Caco-2 (cell line): ENCODE measurements at regions not wholly inside any gene's neighbourhood (a gene's known extent, or its start where the extent isn't known, plus 50 kb on each side); places are given as distances from the start of the nearest gene placed in this dataset.

Experiments
- BruUV-seq: library from RNA; stranded (reverse); fragments of 400-500 nt; replicated peaks from 2 replicates; lab custom pipeline; 2021; lab: Mats Ljungman, UMichigan
- CTCF ChIA-PET: fragments of 300-600 bp; sonication (Branson Sonifier 250); formaldehyde crosslinking; loops from one replicate; lab custom pipeline; 2022; ENCODE audit warnings: antibody characterized with exemption; lab: Charles Lee
- POLR2A ChIA-PET: fragments of 300-600 bp; sonication (Branson Sonifier 250); formaldehyde crosslinking; loops from one replicate; lab custom pipeline; 2022; ENCODE audit warnings: antibody characterized with exemption; lab: Charles Lee
- DNase-seq, 2 experiments: peaks; one replicate each; pipeline versions ENCODE4 v3.0.0 to v3.0.0-alpha.2; 2020 to 2022
- H3K27me3 ChIP-seq: replicated peaks from 2 replicates; pipeline ENCODE4 v1.6.0; 2011; ENCODE audit warnings: low read length; ENCODE audit not compliant: control insufficient read depth, insufficient read depth
- H3K36me3 ChIP-seq: 2 replicates; pipeline ENCODE4 v1.5.1; 2011; ENCODE audit warnings: low read length; ENCODE audit not compliant: control insufficient read depth, insufficient read depth
- H3K4me1 ChIP-seq: fragments of 250-450 bp; sonication (Bioruptor Pico); 2 replicates; pipeline ENCODE4 v1.5.1; 2020; ENCODE audit warnings: mild to moderate bottlenecking
- H3K4me3 ChIP-seq: 2 replicates; pipeline ENCODE4 v1.5.1; 2011; ENCODE audit warnings: low read depth, mild to moderate bottlenecking, control low read depth, low read length
- H3K9me3 ChIP-seq: fragments of 250-450 bp; sonication (Bioruptor Pico); 2 replicates; pipeline ENCODE4 v1.5.1; 2020; ENCODE audit warnings: mild to moderate bottlenecking, moderate library complexity
- H3K27ac Mint-ChIP-seq: one replicate; pipeline ENCODE4 v1.8.0; 2022; ENCODE audit warnings: mixed read lengths; ENCODE audit not compliant: unreplicated experiment
- H3K27me3 Mint-ChIP-seq: one replicate; pipeline ENCODE4 v1.8.0; 2022; ENCODE audit warnings: mixed read lengths; ENCODE audit not compliant: insufficient read depth, unreplicated experiment
- H3K36me3 Mint-ChIP-seq: one replicate; pipeline ENCODE4 v1.8.0; 2022; ENCODE audit warnings: mild to moderate bottlenecking, mixed read lengths; ENCODE audit not compliant: insufficient read depth, unreplicated experiment
- H3K4me1 Mint-ChIP-seq: one replicate; pipeline ENCODE4 v1.8.0; 2022; ENCODE audit warnings: low read depth, mixed read lengths; ENCODE audit not compliant: unreplicated experiment
- H3K4me3 Mint-ChIP-seq: one replicate; pipeline ENCODE4 v1.8.0; 2022; ENCODE audit warnings: mild to moderate bottlenecking, moderate library complexity, mixed read lengths; ENCODE audit not compliant: unreplicated experiment
- H3K9me3 Mint-ChIP-seq: one replicate; pipeline ENCODE4 v1.8.0; 2022; ENCODE audit warnings: mixed read lengths; ENCODE audit not compliant: unreplicated experiment
- intact Hi-C: fragments of 100-400 bp; cut with micrococcal nuclease; formaldehyde crosslinking; loops from one replicate; pipeline ENCODE4 v1.10.0; 2022; ENCODE audit not compliant: unreplicated experiment
- TF ChIP-seq, protein P1 (sequence below), 2 experiments: fragments of 200-600 bp in 1 of 2; IDR thresholded peaks; 1 replicate in 1 of 2; 2 replicates in 1 of 2; pipeline versions ENCODE4 v1.5.1 to v1.8.0; 2011 to 2022; ENCODE audit warnings: antibody characterized with exemption in 1 of 2, control low read depth in 1 of 2, inconsistent platforms in 1 of 2, low read depth in 1 of 2, low read length in 1 of 2, mild to moderate bottlenecking in 1 of 2, moderate library complexity in 1 of 2; ENCODE audit not compliant: insufficient read depth in 1 of 2, severe bottlenecking in 1 of 2, unreplicated experiment in 1 of 2

DNA sequence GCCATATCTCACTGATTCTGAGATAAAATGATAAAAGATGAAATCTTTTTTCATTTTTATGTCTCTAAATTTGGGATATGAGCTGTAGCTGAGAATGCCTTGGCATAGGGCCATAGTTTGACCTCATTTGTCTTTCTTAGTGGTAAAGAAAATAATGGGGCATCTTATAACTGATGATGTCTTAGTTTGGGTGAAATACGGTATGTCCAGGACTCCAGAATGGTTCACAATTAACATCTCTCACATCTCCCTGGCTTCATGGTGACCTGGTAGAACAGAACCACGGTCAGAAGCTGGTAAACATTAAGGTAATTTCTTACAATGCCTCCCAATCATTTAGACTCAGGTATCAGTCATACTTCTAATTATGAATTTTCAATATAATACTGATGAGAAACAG lies 250.8 kb downstream of the MAT2B start:
- Histone ChIP-seq H3K4me1 (no peaks in the 10 kb centered on the region), H3K9me3 (no peaks in the 10 kb centered on the region), H3K27me3 (no peaks in the 10 kb centered on the region), H3K36me3 (no peaks in the 10 kb centered on the region), H3K4me3 (no peak overlapping the region)
- no peaks in the 10 kb centered on the region for H3K36me3 Mint-ChIP-seq
- TF ChIP-seq, protein P1, sequence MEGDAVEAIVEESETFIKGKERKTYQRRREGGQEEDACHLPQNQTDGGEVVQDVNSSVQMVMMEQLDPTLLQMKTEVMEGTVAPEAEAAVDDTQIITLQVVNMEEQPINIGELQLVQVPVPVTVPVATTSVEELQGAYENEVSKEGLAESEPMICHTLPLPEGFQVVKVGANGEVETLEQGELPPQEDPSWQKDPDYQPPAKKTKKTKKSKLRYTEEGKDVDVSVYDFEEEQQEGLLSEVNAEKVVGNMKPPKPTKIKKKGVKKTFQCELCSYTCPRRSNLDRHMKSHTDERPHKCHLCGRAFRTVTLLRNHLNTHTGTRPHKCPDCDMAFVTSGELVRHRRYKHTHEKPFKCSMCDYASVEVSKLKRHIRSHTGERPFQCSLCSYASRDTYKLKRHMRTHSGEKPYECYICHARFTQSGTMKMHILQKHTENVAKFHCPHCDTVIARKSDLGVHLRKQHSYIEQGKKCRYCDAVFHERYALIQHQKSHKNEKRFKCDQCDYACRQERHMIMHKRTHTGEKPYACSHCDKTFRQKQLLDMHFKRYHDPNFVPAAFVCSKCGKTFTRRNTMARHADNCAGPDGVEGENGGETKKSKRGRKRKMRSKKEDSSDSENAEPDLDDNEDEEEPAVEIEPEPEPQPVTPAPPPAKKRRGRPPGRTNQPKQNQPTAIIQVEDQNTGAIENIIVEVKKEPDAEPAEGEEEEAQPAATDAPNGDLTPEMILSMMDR (IDR thresholded peaks at IDR 0.05; ENCODE audit: insufficient read depth in 1 of 2, low read depth in 1 of 2, low read length in 1 of 2, severe bottlenecking in 1 of 2, unreplicated experiment in 1 of 2) = no peak
- DNase-seq = no peak
- no peaks in the 10 kb centered on the region for H3K4me1 Mint-ChIP-seq
- H3K27ac Mint-ChIP-seq = no peak overlapping the region
- BruUV-seq = no TSS peak
- peaks cover 3% of the 10 kb centered on the region for H3K27me3 Mint-ChIP-seq
- H3K4me3 Mint-ChIP-seq = no peak overlapping the region
- POLR2A ChIA-PET = no interaction called here
- no peaks in the 10 kb centered on the region for H3K9me3 Mint-ChIP-seq
- intact Hi-C loops = no loop called here
- CTCF ChIA-PET = no interaction called here

DNA sequence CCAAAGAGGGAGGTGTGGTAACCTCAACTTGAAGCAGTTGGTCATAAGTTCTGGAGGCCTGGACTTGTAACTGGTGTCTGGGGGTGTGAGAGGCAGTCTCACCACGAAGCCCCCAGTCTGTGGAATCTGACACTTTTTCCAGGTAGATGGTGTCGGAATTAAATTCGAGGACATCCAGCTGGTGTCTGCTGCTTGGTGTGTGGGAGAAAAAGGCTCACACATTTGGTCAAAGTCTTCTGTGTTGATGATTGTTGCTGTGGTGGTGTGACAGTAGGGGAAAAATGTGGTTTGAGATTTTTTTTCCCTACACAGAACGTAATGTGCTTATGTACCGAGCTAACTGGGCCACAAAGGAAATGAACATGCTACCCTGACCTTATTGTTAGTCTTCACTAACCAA lies 251.9 kb downstream of the MAT2B start:
- no TSS peak for BruUV-seq
- Histone ChIP-seq H3K27me3 (no peaks in the 10 kb centered on the region), H3K9me3 (no peaks in the 10 kb centered on the region), H3K4me3 (no peak overlapping the region), H3K36me3 (no peaks in the 10 kb centered on the region), H3K4me1 (no peaks in the 10 kb centered on the region)
- Mint-ChIP-seq H3K4me1 (peaks cover 5% of the 10 kb centered on the region), H3K36me3 (no peaks in the 10 kb centered on the region), H3K9me3 (no peaks in the 10 kb centered on the region), H3K4me3 (no peak overlapping the region), H3K27ac (no peak overlapping the region), H3K27me3 (peaks cover 6% of the 10 kb centered on the region)
- DNase-seq = no peak
- ChIA-PET POLR2A (no interaction called here), CTCF (no interaction called here)
- intact Hi-C loops = no loop called here
- TF ChIP-seq, protein P1 (IDR thresholded peaks at IDR 0.05; ENCODE audit: insufficient read depth in 1 of 2, low read depth in 1 of 2, low read length in 1 of 2, severe bottlenecking in 1 of 2, unreplicated experiment in 1 of 2) = no peak

DNA sequence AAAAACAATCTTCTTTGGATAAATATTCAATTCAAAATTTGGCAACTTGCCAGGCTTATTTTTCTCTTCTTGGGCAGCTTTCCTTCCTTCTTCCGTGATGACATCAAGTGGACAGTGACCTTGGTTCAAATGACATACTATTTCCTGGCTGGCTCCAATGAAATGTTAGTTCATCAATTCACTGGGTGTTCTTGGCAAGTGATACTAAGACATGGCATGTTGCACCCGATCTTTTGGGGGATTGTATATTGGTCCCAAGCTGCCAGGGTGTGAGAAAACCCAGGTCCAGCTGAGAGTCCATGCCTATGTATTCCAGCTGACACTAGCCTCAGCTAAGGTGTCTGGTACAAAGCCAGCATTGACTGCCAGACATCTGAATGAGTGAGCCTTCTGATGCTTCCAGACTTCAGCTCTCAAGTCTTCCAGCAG lies 252.9 kb downstream of the MAT2B start:
- H3K27me3 ChIP-seq = no peaks in the 10 kb centered on the region
- H3K4me3 Mint-ChIP-seq = no peak overlapping the region
- H3K4me3 ChIP-seq = no peak overlapping the region
- intact Hi-C loops = no loop called here
- DNase-seq = no peak
- no peak overlapping the region for H3K27ac Mint-ChIP-seq
- H3K4me1 Mint-ChIP-seq = peaks cover 5% of the 10 kb centered on the region
- peaks cover 10% of the 10 kb centered on the region for H3K27me3 Mint-ChIP-seq
- H3K9me3 Mint-ChIP-seq = no peaks in the 10 kb centered on the region
- H3K4me1 ChIP-seq = no peaks in the 10 kb centered on the region
- ChIA-PET CTCF (no interaction called here), POLR2A (no interaction called here)
- TF ChIP-seq, protein P1 (IDR thresholded peaks at IDR 0.05; ENCODE audit: insufficient read depth in 1 of 2, low read depth in 1 of 2, low read length in 1 of 2, severe bottlenecking in 1 of 2, unreplicated experiment in 1 of 2) = no peak
- no TSS peak for BruUV-seq
- H3K36me3 ChIP-seq = no peaks in the 10 kb centered on the region
- H3K9me3 ChIP-seq = no peaks in the 10 kb centered on the region
- H3K36me3 Mint-ChIP-seq = no peaks in the 10 kb centered on the region
